ENCODE measurements at regions not wholly inside any gene's neighbourhood (a gene's known extent, or its start where the extent isn't known, plus 50 kb on each side); places are given as distances from the start of the nearest gene placed in this dataset.

- intact Hi-C loops (cut with micrococcal nuclease; ENCODE audit: unreplicated experiment) = loop anchor here (5.0 kb wide), 1 partner anchor 452 kb away; no protein-coding TSS in a partner anchor
- DNase-seq = no peak
- no peaks in the 10 kb centered on the region for H3K9me3 Mint-ChIP-seq (ENCODE audit: low read depth, unreplicated experiment)
- H3K4me1 Mint-ChIP-seq (ENCODE audit: low read depth, unreplicated experiment) = no peaks in the 10 kb centered on the region
- TF ChIP-seq CTCF (IDR thresholded peaks at IDR 0.05; ENCODE audit: unreplicated experiment) = no peak
- CTCF ChIA-PET = no interaction called here
- H3K27me3 Mint-ChIP-seq (ENCODE audit: unreplicated experiment) = peaks cover 39% of the 10 kb centered on the region
- no peaks in the 10 kb centered on the region for H3K36me3 Mint-ChIP-seq (ENCODE audit: insufficient read depth, unreplicated experiment)
- no TSS peak for BruUV-seq (replicated peaks)
- H3K27ac Mint-ChIP-seq (ENCODE audit: unreplicated experiment) = no peak overlapping the region
- H3K4me3 Mint-ChIP-seq (ENCODE audit: low read depth, unreplicated experiment) = no peak overlapping the region
Observed at GRCh38 chr2:71999580-71999979, 148.1 kb downstream of the CYP26B1 start.

- intact Hi-C loops (cut with micrococcal nuclease; ENCODE audit: unreplicated experiment) = loop anchor here (5.0 kb wide), 1 partner anchor 451 kb away; no protein-coding TSS in a partner anchor
- Mint-ChIP-seq H3K9me3 (ENCODE audit: low read depth, unreplicated experiment) (no peaks in the 10 kb centered on the region), H3K4me1 (ENCODE audit: low read depth, unreplicated experiment) (no peaks in the 10 kb centered on the region), H3K4me3 (ENCODE audit: low read depth, unreplicated experiment) (no peak overlapping the region), H3K36me3 (ENCODE audit: insufficient read depth, unreplicated experiment) (no peaks in the 10 kb centered on the region), H3K27ac (ENCODE audit: unreplicated experiment) (no peak overlapping the region), H3K27me3 (ENCODE audit: unreplicated experiment) (peaks cover 57% of the 10 kb centered on the region)
- TF ChIP-seq CTCF (IDR thresholded peaks at IDR 0.05; ENCODE audit: unreplicated experiment) = no peak
- no TSS peak for BruUV-seq (replicated peaks)
- no peak for DNase-seq
- CTCF ChIA-PET = no interaction called here
Observed at GRCh38 chr2:71997843-71998242, 149.8 kb downstream of the CYP26B1 start.

- peaks cover 71% of the 10 kb centered on the region for H3K27me3 Mint-ChIP-seq (ENCODE audit: unreplicated experiment)
- no peak overlapping the region for H3K4me3 Mint-ChIP-seq (ENCODE audit: low read depth, unreplicated experiment)
- no peaks in the 10 kb centered on the region for H3K9me3 Mint-ChIP-seq (ENCODE audit: low read depth, unreplicated experiment)
- no peaks in the 10 kb centered on the region for H3K36me3 Mint-ChIP-seq (ENCODE audit: insufficient read depth, unreplicated experiment)
- CTCF ChIA-PET = interaction anchor here (1.1 to 1.2 kb wide), 2 partner anchors 71 to 155 kb away, joined by 3 to 5 read pairs; no protein-coding TSS in a partner anchor
- no peak for TF ChIP-seq CTCF (IDR thresholded peaks at IDR 0.05; ENCODE audit: unreplicated experiment)
- BruUV-seq (replicated peaks) = no TSS peak
- no peaks in the 10 kb centered on the region for H3K4me1 Mint-ChIP-seq (ENCODE audit: low read depth, unreplicated experiment)
- intact Hi-C loops (cut with micrococcal nuclease; ENCODE audit: unreplicated experiment) = loop anchor here (5.0 kb wide), 1 partner anchor 448 kb away; no protein-coding TSS in a partner anchor
- DNase-seq = no peak
- H3K27ac Mint-ChIP-seq (ENCODE audit: unreplicated experiment) = no peak overlapping the region
Observed at GRCh38 chr2:71995067-71995665, 152.5 kb downstream of the CYP26B1 start.

GRCh38 chr2:71992036-71992435 is 155.6 kb downstream of the CYP26B1 start:
- no peak for TF ChIP-seq CTCF (IDR thresholded peaks at IDR 0.05; ENCODE audit: unreplicated experiment)
- intact Hi-C loops (cut with micrococcal nuclease; ENCODE audit: unreplicated experiment) = no loop called here
- no TSS peak for BruUV-seq (replicated peaks)
- H3K27ac Mint-ChIP-seq (ENCODE audit: unreplicated experiment) = no peak overlapping the region
- H3K4me3 Mint-ChIP-seq (ENCODE audit: low read depth, unreplicated experiment) = no peak overlapping the region
- H3K4me1 Mint-ChIP-seq (ENCODE audit: low read depth, unreplicated experiment) = no peaks in the 10 kb centered on the region
- no peaks in the 10 kb centered on the region for H3K36me3 Mint-ChIP-seq (ENCODE audit: insufficient read depth, unreplicated experiment)
- no peak for DNase-seq
- no peaks in the 10 kb centered on the region for H3K9me3 Mint-ChIP-seq (ENCODE audit: low read depth, unreplicated experiment)
- CTCF ChIA-PET = no interaction called here
- H3K27me3 Mint-ChIP-seq (ENCODE audit: unreplicated experiment) = peaks cover 47% of the 10 kb centered on the region

All from Calu3 (cell line).